Neural cell (in vitro differentiated cells): ENCODE measurements at regions not wholly inside any gene's neighbourhood (a gene's known extent, or its start where the extent isn't known, plus 50 kb on each side); places are given as distances from the start of the nearest gene placed in this dataset.

Experiments used
- CTCF ChIP-seq: fragments of 450-650 bp; IDR thresholded peaks from 2 replicates; pipeline ENCODE4 v1.5.1; 2014; ENCODE audit warnings: antibody characterized with exemption, mild to moderate bottlenecking, moderate library complexity; ENCODE audit not compliant: poor library complexity, severe bottlenecking
- MXI1 ChIP-seq: fragments of 450-650 bp; conservative IDR thresholded peaks from 2 replicates; pipeline ENCODE4 v1.6.1; 2014; ENCODE audit warnings: antibody characterized with exemption, mild to moderate bottlenecking; ENCODE audit not compliant: poor library complexity, severe bottlenecking
- REST ChIP-seq: IDR thresholded peaks from 2 replicates; pipeline ENCODE4 v1.6.1; 2012; ENCODE audit warnings: borderline replicate concordance

GRCh38 chr2:238989484-238989883, 141.6 kb downstream of the TWIST2 start:
- TF ChIP-seq CTCF (no peak), REST (no peak), MXI1 (no peak)
